ENCODE measurements at regions not wholly inside any gene's neighbourhood (a gene's known extent, or its start where the extent isn't known, plus 50 kb on each side); places are given as distances from the start of the nearest gene placed in this dataset.

DNA sequence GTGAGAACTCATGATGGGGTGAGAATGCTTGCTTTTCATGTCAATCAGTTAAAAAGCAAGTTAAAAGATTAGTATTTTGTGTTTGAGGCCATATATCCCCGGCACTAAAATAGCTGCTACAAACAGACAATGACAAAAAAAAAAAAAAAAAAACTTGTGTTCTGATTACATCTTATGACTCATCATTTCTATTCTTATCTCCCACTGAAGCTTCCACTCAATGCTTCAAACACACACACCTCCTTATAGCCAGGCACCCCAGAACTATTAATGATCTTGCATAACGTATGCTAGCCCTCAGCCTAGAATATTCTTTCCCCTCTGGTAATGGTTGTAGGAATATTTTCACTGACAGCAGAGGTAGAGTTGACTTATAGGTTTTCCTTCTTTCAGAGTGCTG lies 778.3 kb downstream of the TRIB2 start:
- TF ChIP-seq, protein P1, sequence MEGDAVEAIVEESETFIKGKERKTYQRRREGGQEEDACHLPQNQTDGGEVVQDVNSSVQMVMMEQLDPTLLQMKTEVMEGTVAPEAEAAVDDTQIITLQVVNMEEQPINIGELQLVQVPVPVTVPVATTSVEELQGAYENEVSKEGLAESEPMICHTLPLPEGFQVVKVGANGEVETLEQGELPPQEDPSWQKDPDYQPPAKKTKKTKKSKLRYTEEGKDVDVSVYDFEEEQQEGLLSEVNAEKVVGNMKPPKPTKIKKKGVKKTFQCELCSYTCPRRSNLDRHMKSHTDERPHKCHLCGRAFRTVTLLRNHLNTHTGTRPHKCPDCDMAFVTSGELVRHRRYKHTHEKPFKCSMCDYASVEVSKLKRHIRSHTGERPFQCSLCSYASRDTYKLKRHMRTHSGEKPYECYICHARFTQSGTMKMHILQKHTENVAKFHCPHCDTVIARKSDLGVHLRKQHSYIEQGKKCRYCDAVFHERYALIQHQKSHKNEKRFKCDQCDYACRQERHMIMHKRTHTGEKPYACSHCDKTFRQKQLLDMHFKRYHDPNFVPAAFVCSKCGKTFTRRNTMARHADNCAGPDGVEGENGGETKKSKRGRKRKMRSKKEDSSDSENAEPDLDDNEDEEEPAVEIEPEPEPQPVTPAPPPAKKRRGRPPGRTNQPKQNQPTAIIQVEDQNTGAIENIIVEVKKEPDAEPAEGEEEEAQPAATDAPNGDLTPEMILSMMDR (IDR thresholded peaks at IDR 0.05) = no peak
- no peak for TF ChIP-seq POLR2A (IDR thresholded peaks at IDR 0.05)

Data from vagina (tissue), 2 donors.